RWPE2 (cell line): ENCODE measurements at regions not wholly inside any gene's neighbourhood (a gene's known extent, or its start where the extent isn't known, plus 50 kb on each side); places are given as distances from the start of the nearest gene placed in this dataset.

Experiments used
- ATAC-seq: fragments of 200-7000 bp; cut with Tn5 transposase; 3 replicates; pipeline ENCODE4 v1.9.1; 2021; ENCODE audit warnings: low read depth
- DNase-seq: peaks from one replicate; pipeline ENCODE4 v3.0.0-alpha.2; 2020; ENCODE audit warnings: low spot score
- H3K27ac ChIP-seq: fragments of 450-650 bp; 2 replicates; pipeline ENCODE4 v1.5.1; 2017; ENCODE audit warnings: mild to moderate bottlenecking; ENCODE audit not compliant: poor library complexity, severe bottlenecking
- H3K27me3 ChIP-seq: fragments of 250-450 bp; sonication (Bioruptor Pico); 2 replicates; pipeline ENCODE4 v1.5.1; 2021; ENCODE audit warnings: mild to moderate bottlenecking, moderate library complexity; ENCODE audit not compliant: insufficient read depth, poor library complexity, severe bottlenecking
- H3K36me3 ChIP-seq: fragments of 250-450 bp; sonication (Bioruptor Pico); 2 replicates; pipeline ENCODE4 v1.5.1; 2020; ENCODE audit warnings: low read depth, mild to moderate bottlenecking, moderate library complexity
- H3K4me1 ChIP-seq: fragments of 250-450 bp; sonication (Bioruptor Pico); 2 replicates; pipeline ENCODE4 v1.5.1; 2021; ENCODE audit warnings: mild to moderate bottlenecking, moderate library complexity; ENCODE audit not compliant: insufficient read depth, poor library complexity, severe bottlenecking
- H3K4me3 ChIP-seq: fragments of 250-450 bp; sonication (Bioruptor Pico); 2 replicates; pipeline ENCODE4 v1.5.1; 2021; ENCODE audit warnings: mild to moderate bottlenecking, moderate library complexity; ENCODE audit not compliant: severe bottlenecking
- H3K9me3 ChIP-seq: fragments of 250-450 bp; sonication (Bioruptor Pico); 2 replicates; pipeline ENCODE4 v1.5.1; 2021; ENCODE audit warnings: mild to moderate bottlenecking, moderate library complexity; ENCODE audit not compliant: severe bottlenecking
- TF ChIP-seq, protein P1 (sequence below): fragments of 450-650 bp; IDR thresholded peaks from one replicate; pipeline ENCODE4 v1.5.1; 2017; ENCODE audit warnings: mild to moderate bottlenecking, moderate library complexity; ENCODE audit not compliant: poor library complexity, severe bottlenecking

DNA sequence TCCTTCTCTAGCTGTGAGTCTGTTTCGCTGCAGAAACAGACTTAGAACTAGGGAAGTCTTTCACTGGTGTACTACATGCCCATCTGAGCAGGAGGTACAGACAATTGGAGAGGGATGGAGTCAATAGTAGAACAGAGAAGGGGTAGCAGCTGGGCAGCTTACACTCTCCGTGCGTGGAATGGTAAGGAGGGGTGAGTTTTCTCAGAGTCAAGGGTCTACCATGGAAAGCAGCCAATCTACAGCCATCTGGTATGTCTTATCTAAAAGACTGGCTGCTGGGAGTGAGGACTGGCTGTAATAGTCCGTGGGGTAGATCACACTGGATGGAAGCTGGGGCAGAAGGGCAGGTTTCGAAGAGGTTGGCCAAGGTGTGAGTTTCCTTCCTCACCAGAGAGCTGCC is 137.3 kb upstream of the TENM4 start:
- no peaks in the 10 kb centered on the region for H3K9me3 ChIP-seq
- no peak for ATAC-seq
- no peak for DNase-seq
- no peaks in the 10 kb centered on the region for H3K27me3 ChIP-seq
- no peak overlapping the region for H3K27ac ChIP-seq
- H3K36me3 ChIP-seq: no peaks in the 10 kb centered on the region
- H3K4me3 ChIP-seq: no peak overlapping the region
- H3K4me1 ChIP-seq: no peaks in the 10 kb centered on the region
- TF ChIP-seq, protein P1, sequence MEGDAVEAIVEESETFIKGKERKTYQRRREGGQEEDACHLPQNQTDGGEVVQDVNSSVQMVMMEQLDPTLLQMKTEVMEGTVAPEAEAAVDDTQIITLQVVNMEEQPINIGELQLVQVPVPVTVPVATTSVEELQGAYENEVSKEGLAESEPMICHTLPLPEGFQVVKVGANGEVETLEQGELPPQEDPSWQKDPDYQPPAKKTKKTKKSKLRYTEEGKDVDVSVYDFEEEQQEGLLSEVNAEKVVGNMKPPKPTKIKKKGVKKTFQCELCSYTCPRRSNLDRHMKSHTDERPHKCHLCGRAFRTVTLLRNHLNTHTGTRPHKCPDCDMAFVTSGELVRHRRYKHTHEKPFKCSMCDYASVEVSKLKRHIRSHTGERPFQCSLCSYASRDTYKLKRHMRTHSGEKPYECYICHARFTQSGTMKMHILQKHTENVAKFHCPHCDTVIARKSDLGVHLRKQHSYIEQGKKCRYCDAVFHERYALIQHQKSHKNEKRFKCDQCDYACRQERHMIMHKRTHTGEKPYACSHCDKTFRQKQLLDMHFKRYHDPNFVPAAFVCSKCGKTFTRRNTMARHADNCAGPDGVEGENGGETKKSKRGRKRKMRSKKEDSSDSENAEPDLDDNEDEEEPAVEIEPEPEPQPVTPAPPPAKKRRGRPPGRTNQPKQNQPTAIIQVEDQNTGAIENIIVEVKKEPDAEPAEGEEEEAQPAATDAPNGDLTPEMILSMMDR: no peak

DNA sequence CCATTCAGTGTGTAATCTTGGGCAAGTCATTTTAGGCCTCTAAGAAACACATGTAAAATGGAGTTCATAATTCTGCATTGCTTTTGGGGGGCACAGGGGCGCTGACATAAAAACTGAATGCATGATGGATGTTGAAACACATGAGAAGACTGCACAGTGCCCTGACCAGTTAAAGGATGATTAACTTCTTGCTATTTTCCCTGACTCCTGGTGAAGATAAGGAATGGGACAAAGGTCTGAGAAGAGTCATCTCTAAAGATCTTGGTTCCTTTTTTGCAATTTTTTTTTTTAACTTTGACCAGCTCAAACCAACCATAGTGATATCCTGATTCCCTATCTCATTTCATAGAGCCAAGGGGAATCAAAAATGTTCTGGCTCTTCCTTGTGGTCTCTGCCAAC is 134.9 kb upstream of the TENM4 start:
- DNase-seq: no peak
- no peak overlapping the region for H3K27ac ChIP-seq
- no peaks in the 10 kb centered on the region for H3K4me1 ChIP-seq
- H3K9me3 ChIP-seq: no peaks in the 10 kb centered on the region
- TF ChIP-seq, protein P1: no peak
- no peak for ATAC-seq
- H3K36me3 ChIP-seq: no peaks in the 10 kb centered on the region
- no peak overlapping the region for H3K4me3 ChIP-seq
- no peaks in the 10 kb centered on the region for H3K27me3 ChIP-seq

DNA sequence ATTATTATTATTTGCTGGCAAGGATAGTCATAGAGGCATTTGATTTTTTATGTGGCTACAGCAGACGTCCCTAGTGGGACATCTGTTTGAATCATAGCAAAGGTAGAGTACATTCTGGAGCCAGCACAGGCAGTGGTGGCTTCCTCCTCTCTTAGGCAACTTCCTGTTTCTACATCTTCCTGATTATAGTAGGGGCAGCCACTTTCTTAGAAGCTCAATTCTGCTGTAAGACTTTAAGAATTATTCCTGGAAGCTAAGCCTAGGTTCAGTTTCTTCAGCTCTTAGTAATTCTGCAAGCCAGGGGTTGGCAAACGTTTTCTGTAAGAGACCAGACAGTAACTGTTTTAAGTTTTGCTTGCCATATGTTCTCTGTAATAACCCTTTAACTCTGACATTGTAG is 129.3 kb upstream of the TENM4 start:
- no peaks in the 10 kb centered on the region for H3K36me3 ChIP-seq
- ATAC-seq: no peak
- DNase-seq: no peak
- no peak overlapping the region for H3K4me3 ChIP-seq
- no peaks in the 10 kb centered on the region for H3K27me3 ChIP-seq
- no peaks in the 10 kb centered on the region for H3K4me1 ChIP-seq
- H3K27ac ChIP-seq: no peak overlapping the region
- TF ChIP-seq, protein P1: no peak
- no peaks in the 10 kb centered on the region for H3K9me3 ChIP-seq

DNA sequence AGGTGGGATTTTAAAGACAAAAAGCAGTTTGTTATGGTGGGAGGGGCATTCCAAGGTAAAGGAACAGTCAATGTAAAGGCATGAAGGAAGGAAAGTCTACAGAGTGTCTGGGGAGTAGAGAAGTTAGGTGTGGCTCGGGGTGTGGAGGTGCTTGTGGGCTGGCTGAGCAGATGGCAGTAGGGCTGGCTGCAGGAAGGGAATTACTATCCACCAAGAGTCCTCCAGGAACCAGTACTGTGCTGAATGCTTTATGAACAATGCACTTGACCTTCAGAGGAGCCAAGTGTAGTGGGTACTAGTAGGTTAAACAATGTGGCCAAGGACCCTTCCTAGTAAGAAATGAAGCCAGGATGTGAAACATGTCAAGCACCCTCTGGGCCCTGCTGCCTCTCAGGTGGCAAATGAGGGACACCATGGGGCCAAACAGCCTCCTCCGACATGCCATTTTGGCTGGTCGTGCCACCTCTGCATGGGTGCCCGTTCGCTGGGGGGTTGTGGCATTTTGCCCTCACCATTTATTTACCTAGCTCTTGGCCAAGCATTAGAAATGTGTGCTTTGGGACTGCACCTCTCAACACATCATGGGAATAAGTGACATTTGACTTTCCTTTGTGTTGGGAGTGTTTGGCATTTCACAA is 123.6 kb upstream of the TENM4 start:
- Histone ChIP-seq H3K36me3 (no peaks in the 10 kb centered on the region), H3K4me3 (no peak overlapping the region), H3K27me3 (no peaks in the 10 kb centered on the region), H3K27ac (no peak overlapping the region), H3K9me3 (no peaks in the 10 kb centered on the region), H3K4me1 (no peaks in the 10 kb centered on the region)
- no peak for DNase-seq
- TF ChIP-seq, protein P1: no peak
- ATAC-seq: no peak

DNA sequence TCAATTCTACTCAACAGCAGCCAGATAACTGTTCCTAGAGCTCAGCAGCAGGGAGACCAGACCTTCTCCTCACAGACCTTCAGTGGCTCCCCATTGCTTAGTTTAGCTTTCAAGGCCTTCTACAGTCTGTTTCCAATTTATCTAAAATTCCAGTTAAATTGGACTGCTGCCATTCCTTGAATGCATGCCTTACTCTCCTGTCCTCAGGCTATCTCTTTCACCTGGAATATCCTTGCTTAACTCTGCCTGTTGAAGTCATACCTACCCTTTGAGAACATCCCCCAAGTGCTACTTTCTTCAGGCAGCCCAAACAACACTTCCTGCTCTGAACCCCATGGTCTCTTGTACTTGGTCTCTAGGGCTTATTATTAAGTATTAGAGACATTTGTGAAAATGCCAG is 120.7 kb upstream of the TENM4 start:
- DNase-seq: no peak
- ATAC-seq: no peak
- no peaks in the 10 kb centered on the region for H3K9me3 ChIP-seq
- no peaks in the 10 kb centered on the region for H3K27me3 ChIP-seq
- TF ChIP-seq, protein P1: no peak
- H3K4me1 ChIP-seq: no peaks in the 10 kb centered on the region
- no peaks in the 10 kb centered on the region for H3K36me3 ChIP-seq
- H3K27ac ChIP-seq: no peak overlapping the region
- no peak overlapping the region for H3K4me3 ChIP-seq
